ENCODE measurements at regions not wholly inside any gene's neighbourhood (a gene's known extent, or its start where the extent isn't known, plus 50 kb on each side); places are given as distances from the start of the nearest gene placed in this dataset.
A peak's percentile ranks its signal among the peaks of the same experiment; 100 is the strongest.
"Not testable (repeated sequence)": the region's sequence is repeated elsewhere in the genome, so short reads cannot be mapped to it uniquely, and the experiment has no call there.

DNA sequence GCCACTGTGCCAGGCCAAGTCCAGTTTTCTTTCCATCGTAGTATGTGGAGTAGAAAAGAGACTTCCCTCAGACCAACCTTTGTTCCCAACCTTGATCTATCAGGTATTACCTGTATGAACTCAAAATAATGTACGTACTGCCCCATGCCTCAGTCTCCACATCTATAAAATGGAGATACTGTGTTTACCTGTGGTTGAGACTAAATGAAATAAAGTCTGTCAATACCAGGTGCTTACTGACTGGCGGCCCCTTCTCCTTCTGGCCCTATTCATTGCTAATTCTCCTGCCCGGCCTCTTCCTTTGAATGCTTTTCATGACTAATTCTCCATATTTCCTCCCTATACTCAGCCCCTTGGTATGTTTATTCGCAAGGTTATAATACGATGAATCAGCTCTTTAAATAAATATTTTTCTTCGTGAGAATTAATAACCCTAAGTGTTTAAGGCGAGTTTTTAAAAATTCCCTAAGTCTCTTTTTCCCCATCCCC is 89.6 kb upstream of the BASP1 start:
- no peak for DNase-seq (ENCODE audit: low spot score)

DNA sequence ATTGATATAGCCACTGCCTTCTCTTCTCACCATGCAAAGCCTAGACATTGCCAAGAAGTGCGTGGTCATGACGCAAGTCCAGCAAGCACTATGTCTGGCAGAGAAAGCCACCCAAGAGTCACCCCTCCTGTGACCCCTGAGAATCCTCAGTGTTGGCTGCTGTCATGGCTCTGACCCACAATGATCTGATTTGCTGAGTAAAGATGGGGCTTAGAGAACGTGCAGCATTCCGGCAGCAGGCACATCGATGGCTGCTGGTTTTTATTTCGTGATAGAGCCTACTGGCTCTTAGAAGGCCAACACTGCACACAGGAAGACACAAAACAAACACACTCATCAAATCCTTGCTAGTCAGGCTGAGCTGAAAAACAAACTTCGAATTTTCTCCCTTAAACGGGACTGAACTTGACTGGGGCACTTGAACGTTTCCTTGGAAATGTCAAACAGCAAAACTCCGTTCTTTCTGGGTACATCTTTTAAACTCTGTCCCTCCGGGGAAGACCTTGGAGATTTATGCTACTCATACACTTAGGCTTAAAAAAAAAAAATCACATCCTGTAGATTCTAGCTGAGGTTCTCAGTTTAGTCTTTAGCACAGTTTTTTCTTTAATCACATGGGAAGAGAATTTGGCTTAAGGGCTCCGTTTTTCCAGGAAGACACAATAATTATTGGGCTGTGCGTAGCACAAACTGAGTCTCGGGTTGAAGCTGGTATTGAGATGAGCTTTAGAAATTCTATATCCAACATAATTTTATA is 88.2 kb upstream of the BASP1 start:
- DNase-seq (ENCODE audit: low spot score): no peak

DNA sequence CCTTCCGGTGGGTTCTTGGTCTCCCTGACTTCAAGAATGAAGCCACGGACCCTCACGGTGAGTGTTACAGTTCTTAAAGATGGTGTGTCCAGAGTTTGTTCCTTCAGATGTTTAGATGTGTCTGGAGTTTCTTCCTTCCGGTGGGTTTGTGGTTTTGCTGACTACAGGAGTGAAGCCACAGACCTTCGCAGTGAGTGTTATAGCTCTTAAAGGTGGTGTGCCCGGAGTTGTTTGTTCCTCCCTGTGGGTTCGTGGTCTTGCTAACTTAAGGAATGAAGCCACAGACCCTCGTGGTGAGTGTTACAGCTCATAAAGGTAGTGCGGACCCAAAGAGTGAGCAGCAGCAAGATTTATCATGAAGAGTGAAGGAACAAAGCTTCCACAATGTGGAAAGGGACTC is 87.1 kb upstream of the BASP1 start:
- DNase-seq (ENCODE audit: low spot score): not testable (repeated sequence)

DNA sequence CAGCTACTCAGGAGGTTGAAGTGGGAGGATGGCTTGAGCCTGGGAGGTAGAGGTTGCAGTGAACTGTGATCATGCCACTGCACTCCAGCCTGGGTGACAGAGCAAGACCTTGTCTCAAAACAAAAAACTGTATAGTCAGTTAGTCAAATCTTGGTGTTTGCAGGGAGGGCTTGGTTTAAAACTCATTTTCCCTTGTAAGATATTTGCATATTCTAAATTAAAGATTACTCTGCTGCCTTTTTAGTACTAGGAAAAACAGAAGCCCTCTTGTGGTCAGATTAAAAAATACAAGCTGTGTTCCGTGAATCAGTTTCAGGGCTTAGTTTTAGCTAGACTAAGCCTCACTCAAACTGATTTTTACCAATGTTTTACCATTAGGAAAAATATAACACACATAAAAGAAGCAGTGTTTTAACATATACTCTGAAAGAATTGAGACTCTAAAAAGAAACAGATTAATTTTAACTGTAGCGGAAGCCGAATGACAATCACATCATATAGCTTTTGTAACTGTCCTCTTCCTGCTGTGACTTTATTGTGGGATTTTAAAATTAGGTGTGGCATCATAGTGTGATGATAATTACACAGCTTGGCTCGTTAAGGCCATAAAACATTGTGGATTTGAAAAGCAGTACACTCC is 84.9 kb upstream of the BASP1 start:
- DNase-seq (ENCODE audit: low spot score): peak; percentile 47

DNA sequence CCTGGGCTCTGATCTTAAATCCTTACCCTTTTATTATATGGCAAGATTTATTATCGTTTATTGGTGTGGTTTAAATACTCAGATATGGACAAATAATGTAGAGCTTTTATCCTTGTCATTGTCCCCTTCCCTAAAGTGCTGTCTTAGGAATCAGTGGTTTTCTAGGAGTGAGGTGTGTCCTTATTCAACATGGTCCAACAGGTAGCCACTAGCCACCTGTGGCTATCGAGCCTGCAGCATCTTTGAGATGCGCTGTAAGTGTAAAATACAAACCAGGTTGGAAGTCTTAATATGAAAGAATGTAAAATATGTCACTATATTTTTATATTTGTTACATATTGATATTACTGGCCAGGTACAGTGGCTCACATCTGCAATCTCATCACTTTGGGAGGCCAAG is 82.4 kb upstream of the BASP1 start:
- DNase-seq (ENCODE audit: low spot score): no peak

DNA sequence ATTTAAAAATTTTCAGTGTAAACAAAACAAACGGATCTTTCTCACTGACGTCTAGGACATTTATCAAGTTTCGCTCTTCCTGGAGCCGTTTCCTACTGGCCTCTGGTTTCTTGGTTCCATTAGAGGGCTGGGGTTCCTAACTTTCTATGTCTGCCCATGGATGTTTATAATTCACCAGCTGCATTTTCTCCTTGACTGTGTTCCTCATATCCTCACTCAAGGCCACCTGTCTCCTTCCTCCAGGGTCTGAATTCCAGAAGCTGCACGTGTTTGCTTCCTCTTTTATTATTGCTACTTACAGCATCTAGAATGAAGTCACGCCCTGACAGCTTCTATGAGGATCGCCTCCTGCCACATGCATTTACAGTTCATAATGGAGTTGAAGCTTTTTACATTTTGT is 74.1 kb upstream of the BASP1 start:
- no peak for DNase-seq (ENCODE audit: low spot score)

- no peak for DNase-seq (ENCODE audit: low spot score)
Observed at GRCh38 chr5:17146280-17146841, 71.1 kb upstream of the BASP1 start.

- no peak for DNase-seq (ENCODE audit: low spot score)
Observed at GRCh38 chr5:17147170-17147569, 70.3 kb upstream of the BASP1 start.

- DNase-seq (ENCODE audit: low spot score): no peak
Observed at GRCh38 chr5:17147617-17148016, 69.8 kb upstream of the BASP1 start.

DNA sequence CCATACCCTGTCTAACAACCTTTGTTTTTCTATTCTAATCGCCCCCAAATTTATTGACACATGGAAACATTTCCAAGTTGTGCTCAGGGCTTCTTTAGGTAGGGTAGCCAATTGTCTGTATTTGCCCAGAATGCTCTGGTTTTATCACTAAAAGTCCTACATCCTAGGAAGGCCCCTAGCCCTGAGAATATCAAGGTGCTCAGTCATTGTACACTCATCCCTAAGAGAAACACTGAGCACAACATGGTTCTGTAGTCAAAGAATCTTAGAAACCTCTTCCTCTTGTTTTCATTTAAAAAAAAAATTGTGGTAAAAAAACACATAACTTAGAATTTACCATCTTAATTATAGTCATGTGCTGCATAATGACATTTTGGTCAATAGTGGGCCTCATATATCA is 69.0 kb upstream of the BASP1 start:
- no peak for DNase-seq (ENCODE audit: low spot score)

DNA sequence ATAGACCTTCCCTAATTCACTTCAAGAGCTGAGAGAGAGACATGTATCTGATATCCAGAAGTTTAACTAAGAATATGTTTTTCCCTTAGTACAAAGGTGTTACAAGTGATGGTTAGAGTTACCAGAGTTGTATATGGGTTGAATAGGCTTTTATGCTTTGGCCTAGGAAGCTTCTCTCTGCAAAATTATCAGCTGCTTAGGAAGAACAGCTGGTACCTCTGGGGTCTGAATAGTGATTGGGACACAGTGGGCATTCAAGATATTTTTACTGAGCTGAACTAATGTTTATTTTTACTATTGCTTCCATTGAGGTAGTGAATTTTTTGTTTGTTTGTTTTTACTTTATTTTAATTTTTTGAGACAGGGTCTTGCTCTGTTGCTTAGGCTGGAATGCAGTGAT is 67.6 kb upstream of the BASP1 start:
- DNase-seq (ENCODE audit: low spot score): no peak

DNA sequence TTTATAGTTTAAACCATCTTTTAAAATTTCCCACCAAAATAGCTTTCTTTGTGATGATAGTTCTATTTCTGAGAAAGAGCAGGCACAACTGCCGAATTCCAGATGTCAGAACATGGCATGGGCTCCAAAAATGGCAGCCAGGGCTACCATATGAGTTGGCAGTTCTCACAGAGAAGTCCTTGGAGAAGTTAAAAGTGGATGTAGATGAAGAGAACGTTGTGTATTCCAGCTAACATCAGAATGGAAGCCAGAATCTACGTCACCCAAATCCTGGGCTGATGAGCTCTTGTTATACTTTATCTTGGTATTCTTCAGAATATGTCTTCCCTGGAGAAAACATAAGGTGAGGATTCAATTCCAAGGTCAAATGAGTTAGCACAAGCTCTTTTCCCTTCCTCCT is 66.9 kb upstream of the BASP1 start:
- DNase-seq (ENCODE audit: low spot score): no peak

DNA sequence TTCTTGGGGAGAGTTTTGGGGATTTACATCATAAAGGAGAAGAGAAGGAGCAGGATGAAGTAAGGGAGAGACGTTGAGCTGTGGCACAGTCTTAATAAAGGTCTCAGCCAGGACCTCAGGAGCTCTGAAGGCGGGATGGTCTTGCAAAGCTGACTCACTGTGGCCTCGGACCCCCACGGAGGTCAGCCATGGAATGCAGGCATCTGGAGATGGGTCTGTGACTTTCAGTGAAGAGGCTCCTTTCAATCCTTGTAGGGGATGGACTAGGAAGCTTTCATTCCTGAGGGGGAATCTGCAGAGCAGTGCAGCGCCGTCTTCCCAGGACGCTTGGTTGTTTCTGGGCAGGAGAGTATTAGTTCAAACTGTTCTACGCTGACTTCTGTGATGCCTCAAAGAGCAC is 65.7 kb upstream of the BASP1 start:
- DNase-seq (ENCODE audit: low spot score): no peak

DNA sequence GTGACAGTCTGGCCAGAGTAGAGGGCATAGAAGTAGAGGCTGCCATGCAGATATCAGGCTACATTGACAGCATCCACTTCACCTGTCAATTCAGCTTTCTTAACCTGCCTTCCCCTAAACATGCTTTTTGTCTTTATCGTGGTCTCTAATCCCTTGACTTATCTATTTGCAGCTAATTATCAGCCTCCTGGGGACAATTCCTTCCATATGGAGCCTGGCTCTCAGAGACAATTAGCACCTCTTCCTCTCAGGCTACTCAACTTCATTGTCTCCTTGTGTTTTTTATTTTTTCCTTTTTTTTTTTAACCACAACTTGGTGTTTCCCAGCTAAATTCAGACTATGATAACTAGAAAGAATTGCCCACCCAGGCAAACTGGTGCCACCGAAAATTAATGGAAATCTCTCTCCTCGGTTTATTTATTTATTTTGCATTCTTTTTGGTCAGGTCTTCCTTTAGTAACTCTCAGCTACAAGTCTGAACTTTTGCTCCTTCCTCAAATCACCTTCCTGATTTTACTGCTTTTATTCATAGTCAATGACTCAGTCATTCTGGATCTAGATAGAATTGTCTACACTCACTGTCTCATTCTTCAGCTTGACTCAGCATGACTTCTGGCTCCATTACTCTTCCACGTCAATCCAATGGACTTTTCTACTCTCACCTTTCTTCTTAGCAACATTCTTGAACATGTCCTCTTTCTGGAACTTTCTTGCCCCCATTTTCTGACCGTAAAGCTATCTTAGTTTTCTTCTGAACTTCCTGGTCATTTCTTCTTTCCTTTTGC is 63.0 kb upstream of the BASP1 start:
- no peak for DNase-seq (ENCODE audit: low spot score)

GRCh38 chr5:17156463-17156862 is 61.0 kb upstream of the BASP1 start:
- DNase-seq (ENCODE audit: low spot score): no peak

DNA sequence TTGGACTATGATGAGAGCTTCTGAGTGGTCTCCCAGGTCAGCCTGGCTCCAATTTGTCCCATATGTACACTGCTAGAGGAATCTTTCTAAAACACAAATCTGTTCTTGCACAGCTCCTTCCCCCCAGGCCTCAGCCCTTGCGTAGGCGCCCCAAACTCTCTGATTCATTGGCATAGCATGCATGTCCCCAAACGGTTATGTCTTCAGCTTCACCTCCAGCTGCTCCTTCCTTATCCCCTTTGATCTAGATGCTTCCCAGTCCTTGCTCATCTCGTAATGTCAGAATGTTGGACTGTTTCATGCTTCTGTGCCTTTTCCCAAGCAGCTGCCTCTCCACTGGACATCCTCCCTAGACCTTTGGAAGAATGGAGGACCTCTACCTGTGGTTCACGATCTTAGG is 60.1 kb upstream of the BASP1 start:
- DNase-seq (ENCODE audit: low spot score): no peak

DNA sequence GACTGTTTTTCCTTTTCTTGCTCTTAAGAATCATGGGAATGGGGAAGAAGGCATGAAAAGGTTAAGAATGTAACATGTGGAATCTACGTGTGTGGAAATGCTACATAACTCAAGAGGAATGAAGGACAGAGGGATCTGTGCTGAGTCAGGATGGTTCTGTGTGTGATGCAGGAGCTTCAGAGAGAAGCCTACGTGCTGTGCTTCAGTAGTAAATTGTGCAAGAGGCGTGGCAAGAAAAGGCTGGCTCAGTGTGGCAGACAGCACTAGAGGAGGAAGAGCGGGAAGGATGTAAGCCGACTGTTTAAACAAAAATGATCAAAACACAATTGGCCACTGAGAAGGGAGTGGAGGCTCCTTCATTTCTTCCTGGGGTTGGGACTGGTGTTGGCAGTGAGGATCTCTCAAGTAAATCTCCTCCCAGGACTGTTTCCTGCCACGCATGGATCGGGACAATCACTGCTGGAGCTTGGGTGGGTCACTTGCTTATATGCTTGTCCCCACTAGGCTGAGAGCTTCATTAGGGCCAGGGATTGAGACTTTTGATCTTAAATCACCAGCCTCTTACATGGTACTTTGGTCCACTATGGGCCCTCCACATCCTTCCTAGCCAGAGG is 59.4 kb upstream of the BASP1 start:
- no peak for DNase-seq (ENCODE audit: low spot score)

GRCh38 chr5:17160756-17161040 is 56.7 kb upstream of the BASP1 start:
- no peak for DNase-seq (ENCODE audit: low spot score)

DNA sequence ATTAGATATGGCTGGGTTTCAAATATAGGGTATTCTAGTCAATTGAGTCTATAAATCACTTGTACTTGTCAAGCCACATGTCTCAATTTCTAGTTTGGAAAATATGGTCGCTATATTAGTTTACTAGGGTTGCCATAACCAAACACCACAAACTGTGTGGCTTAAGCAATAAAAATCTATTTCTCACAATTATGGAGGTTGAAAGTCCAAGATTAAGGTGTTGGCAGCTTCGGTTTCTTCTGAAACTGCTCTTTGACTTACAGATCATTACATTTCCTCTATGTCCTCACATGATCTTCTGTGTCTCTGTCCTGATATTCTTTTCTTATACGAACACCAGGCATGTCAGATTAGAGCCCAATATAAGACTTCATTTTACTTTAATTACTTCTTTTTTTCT is 55.8 kb upstream of the BASP1 start:
- no peak for DNase-seq (ENCODE audit: low spot score)

GRCh38 chr5:17163221-17163620 is 54.2 kb upstream of the BASP1 start:
- DNase-seq (ENCODE audit: low spot score): no peak

- DNase-seq (ENCODE audit: low spot score): no peak
Observed at GRCh38 chr5:17167171-17167891, 50.1 kb upstream of the BASP1 start.

Data from pons (tissue), 1 donor.